ENCODE measurements at regions not wholly inside any gene's neighbourhood (a gene's known extent, or its start where the extent isn't known, plus 50 kb on each side); places are given as distances from the start of the nearest gene placed in this dataset.

DNA sequence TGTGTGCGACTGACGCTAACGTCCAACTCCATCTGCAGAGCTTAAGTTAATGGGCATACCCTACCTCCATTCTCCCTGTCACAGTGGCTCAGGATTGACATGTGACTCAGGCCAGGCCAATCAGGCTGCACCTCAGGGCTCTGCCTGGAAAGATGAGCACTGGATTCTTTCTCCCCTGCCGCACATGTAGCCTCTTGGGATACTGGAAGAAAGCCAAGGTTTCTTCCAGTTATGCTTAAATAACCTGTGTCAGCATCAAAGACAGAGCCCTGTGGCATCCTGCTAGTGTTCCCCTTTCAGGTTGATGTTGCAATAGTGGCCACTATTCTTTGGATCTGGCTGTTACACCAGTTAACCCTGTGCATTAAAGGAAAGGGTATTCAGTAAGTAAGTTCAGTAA is 55.0 kb upstream of the SYT6 start:
- Histone ChIP-seq H3K9me3 (ENCODE audit: control insufficient read depth in 1 of 2, insufficient read depth in 1 of 2, low read depth in 1 of 2, low read length in 2 of 2) (no peaks in the 10 kb centered on the region), H3K4me2 (ENCODE audit: low read length) (no peak overlapping the region), H3K27me3 (ENCODE audit: insufficient read depth, low read length) (peaks cover 84% of the 10 kb centered on the region), H3K9me2 (ENCODE audit: insufficient read depth) (no peaks in the 10 kb centered on the region), H4K20me1 (ENCODE audit: insufficient read depth) (no peaks in the 10 kb centered on the region), H3K4me3 (replicated peaks in 1 of 2; ENCODE audit: low read depth in 1 of 2, low read length in 2 of 2) (no peak overlapping the region), H3K9ac (ENCODE audit: low read length) (no peak overlapping the region), H3K27ac (ENCODE audit: low read depth, low read length) (no peak overlapping the region), H2AFZ (ENCODE audit: low read depth, low read length, poor library complexity, severe bottlenecking) (no peak overlapping the region), H3K79me2 (ENCODE audit: insufficient read depth, low read length) (no peaks in the 10 kb centered on the region), H3K36me3 (ENCODE audit: control insufficient read depth in 1 of 2, insufficient read depth in 2 of 2, low read length in 2 of 2) (no peaks in the 10 kb centered on the region), H3K4me1 (ENCODE audit: control insufficient read depth in 1 of 2, insufficient read depth in 2 of 2, low read length in 2 of 2) (no peaks in the 10 kb centered on the region)
- BruUV-seq (replicated peaks): no TSS peak
- ATAC-seq (no peak), DNase-seq (ENCODE audit: low read depth, low spot score) (no peak)
- ChIA-PET CTCF (no interaction called here), RAD21 (ENCODE audit: low non-redundant PET in 1 of 2, low total read pairs in 2 of 2, uncharacterized antibody in 2 of 2, unreplicated experiment in 2 of 2) (no interaction called here), POLR2A (no interaction called here)
- no peak for TF ChIP-seq EZH2phosphoT487 (IDR thresholded peaks at IDR 0.05; ENCODE audit: borderline replicate concordance)
- TF ChIP-seq POLR2A (IDR thresholded peaks at IDR 0.05; ENCODE audit: borderline replicate concordance, extremely low read depth, insufficient read depth, insufficient read length): no peak
- TF ChIP-seq, protein P1, sequence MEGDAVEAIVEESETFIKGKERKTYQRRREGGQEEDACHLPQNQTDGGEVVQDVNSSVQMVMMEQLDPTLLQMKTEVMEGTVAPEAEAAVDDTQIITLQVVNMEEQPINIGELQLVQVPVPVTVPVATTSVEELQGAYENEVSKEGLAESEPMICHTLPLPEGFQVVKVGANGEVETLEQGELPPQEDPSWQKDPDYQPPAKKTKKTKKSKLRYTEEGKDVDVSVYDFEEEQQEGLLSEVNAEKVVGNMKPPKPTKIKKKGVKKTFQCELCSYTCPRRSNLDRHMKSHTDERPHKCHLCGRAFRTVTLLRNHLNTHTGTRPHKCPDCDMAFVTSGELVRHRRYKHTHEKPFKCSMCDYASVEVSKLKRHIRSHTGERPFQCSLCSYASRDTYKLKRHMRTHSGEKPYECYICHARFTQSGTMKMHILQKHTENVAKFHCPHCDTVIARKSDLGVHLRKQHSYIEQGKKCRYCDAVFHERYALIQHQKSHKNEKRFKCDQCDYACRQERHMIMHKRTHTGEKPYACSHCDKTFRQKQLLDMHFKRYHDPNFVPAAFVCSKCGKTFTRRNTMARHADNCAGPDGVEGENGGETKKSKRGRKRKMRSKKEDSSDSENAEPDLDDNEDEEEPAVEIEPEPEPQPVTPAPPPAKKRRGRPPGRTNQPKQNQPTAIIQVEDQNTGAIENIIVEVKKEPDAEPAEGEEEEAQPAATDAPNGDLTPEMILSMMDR (IDR thresholded peaks at IDR 0.05 in 2 of 3, conservative IDR thresholded peaks at IDR 0.05 in 1 of 3; ENCODE audit: borderline replicate concordance in 1 of 3, insufficient read depth in 1 of 3, low read depth in 2 of 3, low read length in 2 of 3): no peak
- no peak for TF ChIP-seq JUND (IDR thresholded peaks at IDR 0.05)
- TF ChIP-seq REST (IDR thresholded peaks at IDR 0.05; ENCODE audit: low read depth): no peak
- no peak for TF ChIP-seq YY1 (IDR thresholded peaks at IDR 0.05; ENCODE audit: extremely low read depth, insufficient replicate concordance, low read depth, low read length)
- TF ChIP-seq, protein P2, sequence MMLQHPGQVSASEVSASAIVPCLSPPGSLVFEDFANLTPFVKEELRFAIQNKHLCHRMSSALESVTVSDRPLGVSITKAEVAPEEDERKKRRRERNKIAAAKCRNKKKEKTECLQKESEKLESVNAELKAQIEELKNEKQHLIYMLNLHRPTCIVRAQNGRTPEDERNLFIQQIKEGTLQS (IDR thresholded peaks at IDR 0.05): no peak
- no peak for TF ChIP-seq SRF (IDR thresholded peaks at IDR 0.05; ENCODE audit: low read depth)
- TF ChIP-seq RAD21 (IDR thresholded peaks at IDR 0.05; ENCODE audit: low read depth): no peak
- no peak for TF ChIP-seq POLR2AphosphoS5 (IDR thresholded peaks at IDR 0.05; ENCODE audit: low read depth, low read length)
- TF ChIP-seq ELF1 (IDR thresholded peaks at IDR 0.05; ENCODE audit: borderline replicate concordance, low read depth): no peak
- no peak for TF ChIP-seq CEBPB (IDR thresholded peaks at IDR 0.05; ENCODE audit: low read depth)
- no peak for TF ChIP-seq ZNF274 (IDR thresholded peaks at IDR 0.05; ENCODE audit: low read depth, low read length)
- no peak for TF ChIP-seq SIN3A (IDR thresholded peaks at IDR 0.05; ENCODE audit: low read depth)
- no peak for TF ChIP-seq EGR1 (IDR thresholded peaks at IDR 0.05; ENCODE audit: low read depth)
- TF ChIP-seq SP1 (IDR thresholded peaks at IDR 0.05; ENCODE audit: low read depth): no peak
- no peak for TF ChIP-seq ZBTB33 (IDR thresholded peaks at IDR 0.05; ENCODE audit: extremely low read depth, insufficient replicate concordance, low read length)
- TF ChIP-seq ZFX (IDR thresholded peaks at IDR 0.05): no peak
- no peak for TF ChIP-seq FOSL1 (IDR thresholded peaks at IDR 0.05; ENCODE audit: low read depth)
- intact Hi-C loops (cut with micrococcal nuclease): no loop called here
